ENCODE measurements at regions not wholly inside any gene's neighbourhood (a gene's known extent, or its start where the extent isn't known, plus 50 kb on each side); places are given as distances from the start of the nearest gene placed in this dataset.
"Not testable (repeated sequence)": the region's sequence is repeated elsewhere in the genome, so short reads cannot be mapped to it uniquely, and the experiment has no call there.

DNA sequence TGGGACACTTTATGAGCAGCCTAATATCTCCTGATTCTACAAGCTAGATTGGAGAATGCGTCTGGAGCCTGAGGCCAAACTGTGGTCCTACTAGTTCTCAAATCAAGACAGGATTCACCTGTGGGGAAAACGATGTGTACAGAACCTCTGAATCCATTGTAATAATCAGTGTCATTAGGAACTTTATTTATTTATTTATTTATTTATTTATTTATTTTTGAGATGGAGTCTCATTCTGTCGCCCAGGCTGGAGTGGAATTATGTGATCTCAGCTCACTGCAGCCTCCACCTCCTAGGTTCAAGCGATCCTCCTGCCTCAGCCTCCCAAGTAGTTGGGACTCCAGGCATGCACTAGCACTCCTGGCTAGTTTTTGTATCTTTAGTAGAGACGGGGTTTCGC is 52.6 kb upstream of the KIF26B start:
- not testable (repeated sequence) for H3K79me2 ChIP-seq (ENCODE audit: control insufficient read depth, insufficient read depth, low read length, unreplicated experiment); H3K27ac ChIP-seq (ENCODE audit: low read depth, low read length); H3K27me3 ChIP-seq (ENCODE audit: insufficient read depth, low read length); H3K4me1 ChIP-seq (ENCODE audit: control insufficient read depth, insufficient read depth, low read length, unreplicated experiment); H2AFZ ChIP-seq (ENCODE audit: low read length, unreplicated experiment); H3K36me3 ChIP-seq (ENCODE audit: insufficient read depth, low read length); H3K4me3 ChIP-seq (ENCODE audit: low read depth, low read length)

GRCh38 chr1:245099401-245099800 is 55.4 kb upstream of the KIF26B start:
- H3K4me3 ChIP-seq (ENCODE audit: low read depth, low read length): no peak overlapping the region
- H3K79me2 ChIP-seq (ENCODE audit: control insufficient read depth, insufficient read depth, low read length, unreplicated experiment): no peaks in the 10 kb centered on the region
- H3K27me3 ChIP-seq (ENCODE audit: insufficient read depth, low read length): no peaks in the 10 kb centered on the region
- H2AFZ ChIP-seq (ENCODE audit: low read length, unreplicated experiment): no peak overlapping the region
- no peak overlapping the region for H3K27ac ChIP-seq (ENCODE audit: low read depth, low read length)
- no peaks in the 10 kb centered on the region for H3K4me1 ChIP-seq (ENCODE audit: control insufficient read depth, insufficient read depth, low read length, unreplicated experiment)
- H3K36me3 ChIP-seq (ENCODE audit: insufficient read depth, low read length): no peaks in the 10 kb centered on the region

GRCh38 chr1:245098924-245099323 is 55.9 kb upstream of the KIF26B start:
- Histone ChIP-seq H3K27ac (ENCODE audit: low read depth, low read length) (no peak overlapping the region), H3K36me3 (ENCODE audit: insufficient read depth, low read length) (no peaks in the 10 kb centered on the region), H3K4me3 (ENCODE audit: low read depth, low read length) (no peak overlapping the region), H2AFZ (ENCODE audit: low read length, unreplicated experiment) (no peak overlapping the region), H3K79me2 (ENCODE audit: control insufficient read depth, insufficient read depth, low read length, unreplicated experiment) (no peaks in the 10 kb centered on the region), H3K4me1 (ENCODE audit: control insufficient read depth, insufficient read depth, low read length, unreplicated experiment) (no peaks in the 10 kb centered on the region), H3K27me3 (ENCODE audit: insufficient read depth, low read length) (no peaks in the 10 kb centered on the region)

- Histone ChIP-seq H3K4me1 (ENCODE audit: control insufficient read depth, insufficient read depth, low read length, unreplicated experiment) (peaks cover 14% of the 10 kb centered on the region), H2AFZ (ENCODE audit: low read length, unreplicated experiment) (no peak overlapping the region), H3K27ac (ENCODE audit: low read depth, low read length) (no peak overlapping the region), H3K79me2 (ENCODE audit: control insufficient read depth, insufficient read depth, low read length, unreplicated experiment) (no peaks in the 10 kb centered on the region), H3K27me3 (ENCODE audit: insufficient read depth, low read length) (no peaks in the 10 kb centered on the region), H3K36me3 (ENCODE audit: insufficient read depth, low read length) (no peaks in the 10 kb centered on the region), H3K4me3 (ENCODE audit: low read depth, low read length) (no peak overlapping the region)
Observed at GRCh38 chr1:245096311-245097066, 58.3 kb upstream of the KIF26B start.

DNA sequence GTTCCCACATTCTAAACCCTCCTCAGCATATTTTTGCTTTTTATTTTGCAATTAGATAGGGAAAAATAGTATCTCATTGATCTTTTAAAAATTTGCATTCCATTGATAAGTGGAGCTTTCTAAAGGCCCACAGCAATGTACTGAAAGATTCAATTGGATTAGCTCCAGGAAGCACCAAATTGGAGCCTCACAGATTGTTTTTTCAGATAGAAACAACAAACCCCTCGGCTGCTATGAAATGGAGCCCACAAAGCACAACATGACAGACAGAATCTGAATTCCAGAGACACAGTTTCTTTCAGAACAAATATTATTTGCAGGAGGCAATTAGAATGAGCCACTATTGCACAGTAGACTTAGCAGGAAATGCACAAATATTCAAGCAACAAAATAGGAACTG is 58.9 kb upstream of the KIF26B start:
- no peak overlapping the region for H3K27ac ChIP-seq (ENCODE audit: low read depth, low read length)
- H3K4me1 ChIP-seq (ENCODE audit: control insufficient read depth, insufficient read depth, low read length, unreplicated experiment): peaks cover 20% of the 10 kb centered on the region
- no peak overlapping the region for H2AFZ ChIP-seq (ENCODE audit: low read length, unreplicated experiment)
- H3K36me3 ChIP-seq (ENCODE audit: insufficient read depth, low read length): no peaks in the 10 kb centered on the region; the same call in 1 of the 2 replicates
- H3K27me3 ChIP-seq (ENCODE audit: insufficient read depth, low read length): no peaks in the 10 kb centered on the region
- H3K4me3 ChIP-seq (ENCODE audit: low read depth, low read length): no peak overlapping the region
- no peaks in the 10 kb centered on the region for H3K79me2 ChIP-seq (ENCODE audit: control insufficient read depth, insufficient read depth, low read length, unreplicated experiment)

GRCh38 chr1:245094954-245095353 is 59.8 kb upstream of the KIF26B start:
- Histone ChIP-seq H3K4me3 (ENCODE audit: low read depth, low read length) (no peak overlapping the region), H3K79me2 (ENCODE audit: control insufficient read depth, insufficient read depth, low read length, unreplicated experiment) (no peaks in the 10 kb centered on the region), H3K36me3 (ENCODE audit: insufficient read depth, low read length) (no peaks in the 10 kb centered on the region; the same call in 1 of the 2 replicates), H3K27me3 (ENCODE audit: insufficient read depth, low read length) (no peaks in the 10 kb centered on the region), H3K4me1 (ENCODE audit: control insufficient read depth, insufficient read depth, low read length, unreplicated experiment) (peaks cover 23% of the 10 kb centered on the region), H3K27ac (ENCODE audit: low read depth, low read length) (no peak overlapping the region), H2AFZ (ENCODE audit: low read length, unreplicated experiment) (no peak overlapping the region)

DNA sequence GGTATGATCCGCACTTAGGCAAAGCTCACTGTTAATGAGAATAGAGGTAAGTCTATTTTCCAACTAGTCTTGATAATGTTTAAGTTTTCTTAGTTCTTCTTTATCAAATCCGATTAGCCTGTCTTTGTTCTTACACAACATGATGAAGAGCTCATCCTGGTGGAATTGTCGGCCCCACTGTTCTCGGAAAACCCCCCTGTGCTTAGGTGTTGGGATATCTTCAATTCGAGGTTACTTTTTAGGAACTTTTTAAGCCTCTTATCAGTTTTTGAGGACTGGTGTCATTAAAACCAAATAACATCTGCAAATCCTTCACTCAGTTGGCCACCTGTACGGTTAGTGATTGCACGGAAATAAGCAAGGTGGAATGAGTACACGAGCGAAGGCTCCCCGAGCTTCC is 60.7 kb upstream of the KIF26B start:
- H3K4me3 ChIP-seq (ENCODE audit: low read depth, low read length): no peak overlapping the region
- H3K27me3 ChIP-seq (ENCODE audit: insufficient read depth, low read length): no peaks in the 10 kb centered on the region
- H2AFZ ChIP-seq (ENCODE audit: low read length, unreplicated experiment): no peak overlapping the region
- H3K4me1 ChIP-seq (ENCODE audit: control insufficient read depth, insufficient read depth, low read length, unreplicated experiment): peaks cover 23% of the 10 kb centered on the region
- H3K36me3 ChIP-seq (ENCODE audit: insufficient read depth, low read length): no peaks in the 10 kb centered on the region; the same call in 1 of the 2 replicates
- H3K79me2 ChIP-seq (ENCODE audit: control insufficient read depth, insufficient read depth, low read length, unreplicated experiment): no peaks in the 10 kb centered on the region
- no peak overlapping the region for H3K27ac ChIP-seq (ENCODE audit: low read depth, low read length)

GRCh38 chr1:245092638-245092976 is 62.2 kb upstream of the KIF26B start:
- peaks cover 23% of the 10 kb centered on the region for H3K4me1 ChIP-seq (ENCODE audit: control insufficient read depth, insufficient read depth, low read length, unreplicated experiment)
- peak overlapping the region; percentile 95 for H3K27ac ChIP-seq (ENCODE audit: low read depth, low read length)
- no peak overlapping the region for H3K4me3 ChIP-seq (ENCODE audit: low read depth, low read length)
- no peaks in the 10 kb centered on the region; the same call in 1 of the 2 replicates for H3K36me3 ChIP-seq (ENCODE audit: insufficient read depth, low read length)
- H2AFZ ChIP-seq (ENCODE audit: low read length, unreplicated experiment): no peak overlapping the region
- H3K79me2 ChIP-seq (ENCODE audit: control insufficient read depth, insufficient read depth, low read length, unreplicated experiment): no peaks in the 10 kb centered on the region
- H3K27me3 ChIP-seq (ENCODE audit: insufficient read depth, low read length): no peaks in the 10 kb centered on the region

DNA sequence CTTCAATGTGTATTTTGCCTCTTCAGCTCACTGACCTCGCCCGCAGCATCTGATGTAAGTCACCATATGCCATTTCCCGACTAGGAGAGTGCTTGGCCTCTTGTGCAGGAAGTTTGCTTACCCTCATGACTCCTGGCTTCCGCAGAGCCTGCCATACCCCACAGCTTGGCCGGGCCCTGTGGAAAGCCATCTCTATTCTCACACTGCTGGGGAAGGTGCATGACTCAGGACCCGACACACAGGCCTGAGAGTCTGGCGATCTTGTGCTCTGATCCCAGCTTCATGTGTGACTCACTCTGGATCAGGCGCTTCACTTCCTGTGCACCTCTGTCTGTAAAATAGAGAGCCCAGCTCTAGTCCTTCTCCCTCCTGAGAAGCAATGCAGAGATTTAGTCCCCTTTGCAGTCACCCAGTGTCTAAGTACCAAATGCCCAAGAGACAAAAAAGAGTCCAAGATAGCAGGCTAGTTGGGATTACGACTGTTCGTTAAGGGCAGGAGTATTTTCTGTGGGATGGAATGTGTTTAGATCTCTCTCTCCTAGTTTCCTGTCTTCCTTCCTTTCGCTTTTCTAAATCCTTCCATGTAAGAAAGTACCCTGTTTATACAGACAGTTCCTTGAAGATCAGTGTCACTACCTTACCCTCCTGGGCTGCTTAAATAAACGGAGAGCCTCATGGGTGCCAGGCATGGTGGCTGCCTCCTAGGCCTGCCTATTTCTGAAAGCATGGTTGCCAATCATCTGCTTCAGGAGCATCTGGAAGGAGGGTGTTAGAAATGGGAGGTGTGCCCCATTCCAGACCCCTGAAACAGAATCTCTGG is 62.8 kb upstream of the KIF26B start:
- Histone ChIP-seq H3K36me3 (ENCODE audit: insufficient read depth, low read length) (no peaks in the 10 kb centered on the region; the same call in 1 of the 2 replicates), H3K27ac (ENCODE audit: low read depth, low read length) (peak overlapping the region; percentile 95), H3K4me1 (ENCODE audit: control insufficient read depth, insufficient read depth, low read length, unreplicated experiment) (peaks cover 23% of the 10 kb centered on the region), H3K4me3 (ENCODE audit: low read depth, low read length) (peak overlapping the region; percentile 46; the same call in 1 of the 2 replicates), H3K27me3 (ENCODE audit: insufficient read depth, low read length) (no peaks in the 10 kb centered on the region), H2AFZ (ENCODE audit: low read length, unreplicated experiment) (peak overlapping the region; percentile 92), H3K79me2 (ENCODE audit: control insufficient read depth, insufficient read depth, low read length, unreplicated experiment) (no peaks in the 10 kb centered on the region)

DNA sequence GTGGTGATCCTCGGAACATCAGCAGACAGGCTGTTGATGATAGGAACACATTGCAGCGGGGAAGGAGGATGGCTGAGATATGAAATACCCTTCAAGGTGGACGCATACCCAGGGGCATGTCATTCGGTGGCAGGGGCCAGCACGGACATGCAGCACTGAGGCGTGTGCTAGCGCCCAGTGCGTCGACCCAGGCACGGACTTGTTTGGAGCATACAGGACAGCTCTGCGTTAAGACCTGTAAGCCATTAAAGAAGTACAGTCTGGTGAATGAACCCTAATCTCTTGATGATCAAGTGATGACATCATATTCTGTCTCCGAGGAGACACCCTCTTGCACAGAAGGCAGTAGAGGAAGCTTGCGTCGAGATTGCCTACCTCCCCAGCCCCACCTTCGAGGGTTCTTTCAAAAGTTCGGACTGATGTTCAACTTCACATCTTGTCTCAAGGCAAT is 63.6 kb upstream of the KIF26B start:
- peak overlapping the region; percentile 60 for H2AFZ ChIP-seq (ENCODE audit: low read length, unreplicated experiment)
- H3K79me2 ChIP-seq (ENCODE audit: control insufficient read depth, insufficient read depth, low read length, unreplicated experiment): no peaks in the 10 kb centered on the region
- peak overlapping the region; percentile 21; the same call in 1 of the 2 replicates for H3K4me3 ChIP-seq (ENCODE audit: low read depth, low read length)
- H3K4me1 ChIP-seq (ENCODE audit: control insufficient read depth, insufficient read depth, low read length, unreplicated experiment): peaks cover 29% of the 10 kb centered on the region
- peak overlapping the region; percentile 95 for H3K27ac ChIP-seq (ENCODE audit: low read depth, low read length)
- H3K36me3 ChIP-seq (ENCODE audit: insufficient read depth, low read length): no peaks in the 10 kb centered on the region; the same call in 1 of the 2 replicates
- H3K27me3 ChIP-seq (ENCODE audit: insufficient read depth, low read length): no peaks in the 10 kb centered on the region

Data from ACC112 (cell line).